Adrenal gland (tissue), 9 donors: ENCODE measurements at regions not wholly inside any gene's neighbourhood (a gene's known extent, or its start where the extent isn't known, plus 50 kb on each side); places are given as distances from the start of the nearest gene placed in this dataset.

Source experiments
- DNase-seq, 7 donors: peaks; one replicate each; pipeline ENCODE4 v3.0.0-alpha.2; 2019 to 2020
- H3K27ac ChIP-seq, 5 donors: fragments of 200-600 bp; sonication (generic) in 4 of 5; 1 replicate in 3 of 5; 2 replicates in 2 of 5; pipeline versions ENCODE4 v1.5.1 to v1.8.0; 2016 to 2020; ENCODE audit warnings: mild to moderate bottlenecking in 1 of 5
- H3K27me3 ChIP-seq: fragments of 200-600 bp; 2 replicates; pipeline ENCODE4 v1.8.0; 2021
- H3K36me3 ChIP-seq, 2 donors: fragments of 200-600 bp; replicated peaks in 1 of 2; 1 replicate in 1 of 2; 2 replicates in 1 of 2; pipeline versions ENCODE4 v1.5.1 to v1.8.0; 2018 to 2022
- H3K4me1 ChIP-seq, 2 donors: fragments of 200-600 bp; replicated peaks in 1 of 2; 1 replicate in 1 of 2; 2 replicates in 1 of 2; pipeline versions ENCODE4 v1.5.1 to v1.8.0; 2018 to 2021
- H3K4me3 ChIP-seq, 4 donors: fragments of 200-600 bp; sonication (generic) in 3 of 4; one replicate each; pipeline ENCODE4 v1.5.1; 2016 to 2018
- H3K9me3 ChIP-seq, 3 donors: fragments of 200-600 bp; sonication (generic) in 1 of 3; replicated peaks in 1 of 3; 1 replicate in 2 of 3; 2 replicates in 1 of 3; pipeline versions ENCODE4 v1.5.1 to v1.8.0; 2016 to 2021
- CTCF ChIP-seq, 6 experiments: fragments of 450-650 bp in 4 of 6; fragments of 200-600 bp in 2 of 6; sonication (generic) in 1 of 6; IDR thresholded peaks; 1 replicate in 5 of 6; 2 replicates in 1 of 6; pipeline versions ENCODE4 v1.5.1 to v1.8.0; 2016 to 2021; ENCODE audit warnings: antibody characterized with exemption in 6 of 6, mild to moderate bottlenecking in 2 of 6, moderate library complexity in 1 of 6
- POLR2A ChIP-seq, 2 donors: fragments of 450-650 bp; IDR thresholded peaks; one replicate each; pipeline ENCODE4 v1.6.1; 2017; ENCODE audit warnings: antibody characterized with exemption in 2 of 2, mild to moderate bottlenecking in 2 of 2, moderate library complexity in 1 of 2
- WGBS, 4 donors: extraction: QIAGEN DNeasy Blood & Tissue Kit in 2 of 4; methylation state at CpG; one replicate each; pipeline versions ENCODE4 v1.1.5 to v1.1.7; 2013 to 2017; 5-methylcytosine and 5-hydroxymethylcytosine counted together
- intact Hi-C, 2 donors: fragments of 100-400 bp; cut with DNase I; formaldehyde crosslinking; loops; one replicate each; pipeline versions ENCODE4 v1.14.1 to v1.15.0; 2022 to 2023
- donor health status: healthy with polysubstance abuse.
- donor health status: Bipolar disorder and iron deficiency.
- donor health status: DM: yes; HTN: yes; CAD: no.
- donor health status: DM: no; HTN: no; CAD: no.
- donor health status: DM: no; HTN: no; CAD: no.

GRCh38 chr1:48105165-48105564 lies 108.0 kb upstream of the TRABD2B start:
- Histone ChIP-seq H3K9me3 (no peaks in the 10 kb centered on the region), H3K4me1 (no peaks in the 10 kb centered on the region), H3K27ac (no peak overlapping the region), H3K36me3 (no peaks in the 10 kb centered on the region), H3K4me3 (no peak overlapping the region), H3K27me3 (no peaks in the 10 kb centered on the region)
- TF ChIP-seq POLR2A (IDR thresholded peaks at IDR 0.05) (no peak), CTCF (IDR thresholded peaks at IDR 0.05) (peak in 2 of 6 experiments; percentile 29 to 36)
- 71 to 90% (median 83%) methylated on average over 3 of the region's 3 CpGs for WGBS, 4 donors
- DNase-seq = peak in 1 of 7 donors; percentile 15
- intact Hi-C loops = loop anchor here in 1 of 2 donors (10.0 kb wide), 1 partner anchor 100 kb away; no protein-coding TSS in a partner anchor

DNA sequence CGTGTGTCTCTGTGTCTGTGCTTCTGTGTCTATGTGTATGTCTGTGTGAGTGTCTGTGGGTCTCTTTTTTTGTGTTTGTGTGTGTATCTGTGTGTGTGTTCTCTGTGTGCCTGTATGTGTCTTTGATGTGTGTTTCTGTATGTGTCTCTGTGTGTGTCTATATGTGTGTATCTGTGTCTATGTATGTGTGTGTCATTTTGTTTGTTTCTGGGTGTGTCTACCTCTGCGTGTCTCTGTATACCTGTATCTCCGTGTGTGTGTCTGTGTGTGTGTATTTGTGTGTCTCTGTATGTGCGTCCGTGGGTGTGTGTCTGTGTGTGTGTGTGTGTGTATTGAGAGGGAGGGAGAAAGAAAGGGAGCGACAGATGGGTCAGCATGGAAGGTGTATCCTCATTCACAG lies 106.3 kb upstream of the TRABD2B start:
- 84 to 94% (median 92%) methylated on average over 6 of the region's 6 CpGs for WGBS, 4 donors
- TF ChIP-seq CTCF (IDR thresholded peaks at IDR 0.05) (no peak), POLR2A (IDR thresholded peaks at IDR 0.05) (no peak)
- Histone ChIP-seq H3K27ac (no peak overlapping the region), H3K4me3 (no peak overlapping the region), H3K4me1 (no peaks in the 10 kb centered on the region), H3K36me3 (no peaks in the 10 kb centered on the region), H3K27me3 (no peaks in the 10 kb centered on the region), H3K9me3 (no peaks in the 10 kb centered on the region)
- intact Hi-C loops = loop anchor here in 1 of 2 donors (10.0 kb wide), 1 partner anchor 101 kb away; no protein-coding TSS in a partner anchor
- no peak for DNase-seq

GRCh38 chr1:48102766-48103165 lies 105.6 kb upstream of the TRABD2B start:
- TF ChIP-seq POLR2A (IDR thresholded peaks at IDR 0.05) (no peak), CTCF (IDR thresholded peaks at IDR 0.05) (no peak)
- 82 to 94% (median 91%) methylated on average over 6 of the region's 6 CpGs for WGBS, 4 donors
- Histone ChIP-seq H3K36me3 (no peaks in the 10 kb centered on the region), H3K27ac (no peak overlapping the region), H3K4me1 (no peaks in the 10 kb centered on the region), H3K9me3 (no peaks in the 10 kb centered on the region), H3K27me3 (no peaks in the 10 kb centered on the region), H3K4me3 (no peak overlapping the region)
- intact Hi-C loops = loop anchor here in 1 of 2 donors (10.0 kb wide), 1 partner anchor 102 kb away; no protein-coding TSS in a partner anchor
- no peak for DNase-seq

DNA sequence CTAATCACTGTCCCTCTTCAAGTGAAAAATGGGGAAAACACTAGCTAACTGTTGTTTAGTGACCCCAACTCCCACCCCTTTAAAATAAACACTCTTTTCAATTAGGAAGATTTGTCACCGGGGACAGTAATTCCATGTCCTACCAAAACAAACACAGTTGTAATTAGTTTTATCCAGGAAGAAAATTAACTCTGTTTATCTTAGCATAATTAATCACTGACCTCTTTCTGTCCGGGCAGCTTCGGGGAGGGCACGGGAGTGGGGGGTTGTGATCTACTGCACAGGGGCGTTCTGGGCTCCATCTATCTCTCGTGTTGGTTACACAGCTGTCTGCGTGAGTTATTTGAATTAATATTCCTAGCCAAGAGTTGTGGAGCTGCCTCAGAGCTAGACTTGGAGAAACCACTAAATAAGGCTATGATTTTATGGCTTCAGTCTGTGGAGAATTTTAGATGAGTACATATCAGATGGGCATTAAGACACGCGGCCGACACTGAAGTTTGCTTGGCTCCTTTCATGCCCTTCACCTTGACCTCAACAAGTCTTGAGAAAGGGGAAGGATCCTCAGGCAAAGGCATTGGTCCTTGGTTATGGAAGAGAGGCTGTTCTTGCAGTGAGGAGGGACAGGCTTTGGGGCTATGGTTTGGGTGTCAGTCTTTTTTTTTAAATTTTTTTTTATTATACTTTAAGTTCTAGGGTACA lies 102.0 kb upstream of the TRABD2B start:
- H3K36me3 ChIP-seq = no peaks in the 10 kb centered on the region
- H3K9me3 ChIP-seq = no peaks in the 10 kb centered on the region
- TF ChIP-seq POLR2A (IDR thresholded peaks at IDR 0.05) = no peak
- TF ChIP-seq CTCF (IDR thresholded peaks at IDR 0.05) = no peak
- H3K4me1 ChIP-seq = no peaks in the 10 kb centered on the region
- DNase-seq = no peak
- 21 to 33% (median 25%) methylated on average over 10 of the region's 10 CpGs for WGBS, 4 donors
- no peak overlapping the region for H3K27ac ChIP-seq
- no peak overlapping the region for H3K4me3 ChIP-seq
- intact Hi-C loops = no loop called here
- peaks cover 1% of the 10 kb centered on the region for H3K27me3 ChIP-seq
